Naive thymus-derived CD8-positive, alpha-beta T cell (primary cell): ENCODE measurements at regions not wholly inside any gene's neighbourhood (a gene's known extent, or its start where the extent isn't known, plus 50 kb on each side); places are given as distances from the start of the nearest gene placed in this dataset.
"Not testable (repeated sequence)": the region's sequence is repeated elsewhere in the genome, so short reads cannot be mapped to it uniquely, and the experiment has no call there.

ENCODE experiments used
- ATAC-seq, 2 donors: fragments of 150-1000 bp; cut with Tn5 transposase in 1 of 2; sonication (Bioruptor Pico), chemical (Tn5 transposase) in 1 of 2; 1 replicate in 1 of 2; 2 replicates in 1 of 2; pipeline ENCODE4 v1.10.0; 2021; ENCODE audit warnings: mild to moderate bottlenecking in 2 of 2, moderate library complexity in 2 of 2
- POLR2A ChIA-PET: fragments of 350-600 bp; sonication (Branson Sonifier 250); formaldehyde crosslinking; loops from one replicate; lab custom pipeline; 2021; ENCODE audit warnings: antibody characterized with exemption; lab: Charles Lee
- DNase-seq, 10 donors: peaks; one replicate each; pipeline versions ENCODE4 v3.0.0 to v3.0.0-alpha.2; 2020 to 2022
- H3K27ac Mint-ChIP-seq, 10 donors: one replicate each; pipeline ENCODE4 v1.8.0; 2020 to 2022; ENCODE audit warnings: mild to moderate bottlenecking in 10 of 10, mixed read lengths in 10 of 10, moderate library complexity in 4 of 10, inconsistent platforms in 1 of 10
- H3K27me3 Mint-ChIP-seq, 5 donors: one replicate each; pipeline ENCODE4 v1.8.0; 2021 to 2022; ENCODE audit warnings: mixed read lengths in 5 of 5
- H3K36me3 Mint-ChIP-seq, 3 donors: one replicate each; pipeline ENCODE4 v1.8.0; 2020 to 2022; ENCODE audit warnings: mixed read lengths in 3 of 3, mild to moderate bottlenecking in 2 of 3, inconsistent platforms in 1 of 3
- H3K4me1 Mint-ChIP-seq, 4 donors: one replicate each; pipeline ENCODE4 v1.8.0; 2021 to 2022; ENCODE audit warnings: mixed read lengths in 4 of 4
- H3K4me3 Mint-ChIP-seq, 10 donors: one replicate each; pipeline ENCODE4 v1.8.0; 2020 to 2022; ENCODE audit warnings: mild to moderate bottlenecking in 10 of 10, mixed read lengths in 10 of 10, moderate library complexity in 6 of 10, inconsistent platforms in 1 of 10
- H3K9me3 Mint-ChIP-seq, 9 donors: one replicate each; pipeline ENCODE4 v1.8.0; 2020 to 2022; ENCODE audit warnings: mixed read lengths in 9 of 9, mild to moderate bottlenecking in 3 of 9, inconsistent platforms in 1 of 9, moderate library complexity in 1 of 9

DNA sequence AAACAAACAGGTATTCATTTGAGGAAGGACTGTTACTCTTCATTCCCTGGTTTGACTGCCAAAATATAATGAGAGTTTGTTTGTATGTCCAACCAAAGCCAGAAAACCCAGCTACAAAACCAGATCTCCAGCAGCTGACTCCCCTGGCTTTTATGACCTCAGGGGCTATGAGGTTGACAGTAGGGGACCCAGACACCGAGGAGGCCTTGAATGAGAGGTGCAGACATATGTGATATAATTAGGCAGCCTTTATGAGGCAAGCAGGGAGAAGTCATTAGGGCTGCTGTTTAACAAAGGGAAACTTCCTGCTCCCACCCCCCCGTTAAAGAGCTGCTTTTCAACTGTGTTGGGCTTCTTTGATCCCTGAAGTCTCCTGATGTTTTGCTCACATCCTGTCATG, 236.7 kb downstream of the SLC4A3 start:
- POLR2A ChIA-PET = no interaction called here
- H3K27me3 Mint-ChIP-seq = peaks cover 0 to 18% (median 6%) of the 10 kb centered on the region in 5 donors
- no peaks in the 10 kb centered on the region for H3K36me3 Mint-ChIP-seq
- ATAC-seq = no peak
- H3K4me1 Mint-ChIP-seq = no peaks in the 10 kb centered on the region
- H3K4me3 Mint-ChIP-seq = no peak overlapping the region
- no peaks in the 10 kb centered on the region for H3K9me3 Mint-ChIP-seq
- no peak for DNase-seq
- H3K27ac Mint-ChIP-seq = no peak overlapping the region

DNA sequence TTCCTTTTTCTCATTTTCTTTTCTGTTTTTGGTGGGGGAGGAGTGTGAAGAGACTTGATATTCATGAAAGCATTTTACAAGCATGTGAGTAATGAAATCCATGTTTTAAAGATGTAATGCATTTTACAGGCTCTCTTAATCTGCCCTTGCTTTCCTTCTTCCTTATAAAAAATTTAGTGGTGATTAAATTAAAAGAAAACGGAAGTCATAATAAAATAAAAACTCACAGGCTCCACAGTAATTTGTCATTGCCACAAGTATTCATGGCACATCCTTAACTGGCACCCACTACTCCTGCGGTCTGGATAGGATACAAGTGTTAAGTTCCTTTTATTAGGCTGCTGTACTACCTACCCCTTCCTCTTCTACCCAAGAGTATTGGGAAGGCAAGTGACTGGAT, 241.2 kb downstream of the SLC4A3 start:
- Mint-ChIP-seq H3K36me3 (no peaks in the 10 kb centered on the region), H3K27me3 (peaks cover 0 to 1% (median 0%) of the 10 kb centered on the region in 5 donors), H3K4me3 (no peak overlapping the region), H3K27ac (no peak overlapping the region), H3K9me3 (peaks cover 0 to 2% (median 0%) of the 10 kb centered on the region in 9 donors), H3K4me1 (no peaks in the 10 kb centered on the region)
- DNase-seq (no peak), ATAC-seq (no peak)
- POLR2A ChIA-PET = no interaction called here

DNA sequence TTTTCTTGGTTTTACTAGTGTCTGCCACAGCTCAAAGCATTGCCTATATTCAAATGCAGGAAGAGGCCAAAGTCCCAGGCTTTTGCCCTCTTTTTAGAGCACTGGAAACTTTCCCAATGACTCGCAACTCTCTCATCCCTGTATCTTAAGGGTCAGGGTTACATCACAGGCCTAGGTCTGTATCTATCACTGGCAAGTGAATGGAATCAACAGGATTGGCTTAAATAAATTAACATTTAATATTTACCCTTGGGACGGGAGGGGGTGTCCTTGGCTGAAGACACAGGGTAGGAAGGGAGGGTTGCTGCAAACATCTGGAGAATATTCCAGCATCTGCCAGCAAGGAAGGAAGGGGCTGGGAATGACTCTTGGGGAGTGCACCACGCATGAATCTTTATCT, 242.6 kb downstream of the SLC4A3 start:
- POLR2A ChIA-PET = no interaction called here
- Mint-ChIP-seq H3K27me3 (peaks cover 0 to 1% (median 0%) of the 10 kb centered on the region in 5 donors), H3K9me3 (peaks cover 0 to 2% (median 0%) of the 10 kb centered on the region in 9 donors), H3K4me3 (no peak overlapping the region), H3K36me3 (no peaks in the 10 kb centered on the region), H3K4me1 (no peaks in the 10 kb centered on the region), H3K27ac (no peak overlapping the region)
- ATAC-seq = no peak
- no peak for DNase-seq

DNA sequence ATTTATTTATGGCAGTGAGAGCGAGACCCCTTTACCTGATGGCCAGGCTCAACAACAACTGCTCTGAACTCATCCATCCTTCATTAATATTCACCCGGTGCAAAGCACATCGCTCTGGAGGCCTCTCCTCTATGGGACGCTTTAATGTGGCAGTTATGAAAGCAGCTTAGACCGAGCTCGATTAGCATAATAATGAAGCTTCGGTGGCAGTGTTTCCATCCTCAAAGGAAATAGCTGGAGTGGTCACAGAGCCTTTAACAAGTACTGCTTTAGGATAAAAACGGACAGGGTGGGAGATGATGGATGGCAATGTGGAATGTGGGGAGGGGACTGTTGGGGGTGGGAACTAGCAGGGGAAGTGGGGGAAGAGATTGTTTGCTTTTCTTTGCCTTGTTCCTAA, 243.9 kb downstream of the SLC4A3 start:
- Mint-ChIP-seq H3K36me3 (no peaks in the 10 kb centered on the region), H3K27me3 (peaks cover 0 to 7% (median 0%) of the 10 kb centered on the region in 5 donors), H3K9me3 (peaks cover 0 to 2% (median 0%) of the 10 kb centered on the region in 9 donors), H3K27ac (no peak overlapping the region), H3K4me3 (no peak overlapping the region), H3K4me1 (no peaks in the 10 kb centered on the region)
- POLR2A ChIA-PET = no interaction called here
- no peak for DNase-seq
- no peak for ATAC-seq

DNA sequence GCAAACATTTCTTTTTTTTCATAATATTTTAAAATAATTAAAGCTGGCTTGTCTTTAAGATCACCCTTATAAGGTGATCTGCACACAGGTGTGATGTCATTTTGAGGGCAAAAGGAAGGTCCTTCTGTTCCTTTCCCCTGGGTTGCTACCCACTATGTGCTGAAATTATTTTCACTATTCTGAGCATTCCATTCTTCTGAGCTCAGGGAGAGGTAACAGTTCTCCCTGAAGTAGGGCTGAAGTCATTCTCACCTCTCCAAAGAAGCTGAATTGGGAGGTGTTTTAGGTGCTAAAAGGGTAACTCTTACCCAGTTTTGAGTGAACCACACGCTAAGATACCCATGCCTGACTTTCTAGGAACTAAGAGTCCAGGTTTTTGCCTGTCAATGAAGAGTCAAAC, 247.6 kb downstream of the SLC4A3 start:
- H3K4me1 Mint-ChIP-seq = no peaks in the 10 kb centered on the region
- POLR2A ChIA-PET = no interaction called here
- peaks cover 0 to 13% (median 3%) of the 10 kb centered on the region in 5 donors for H3K27me3 Mint-ChIP-seq
- no peaks in the 10 kb centered on the region for H3K36me3 Mint-ChIP-seq
- ATAC-seq (no peak), DNase-seq (no peak)
- H3K4me3 Mint-ChIP-seq = no peak overlapping the region
- H3K27ac Mint-ChIP-seq = no peak overlapping the region
- peaks cover 0 to 2% (median 0%) of the 10 kb centered on the region in 9 donors for H3K9me3 Mint-ChIP-seq

DNA sequence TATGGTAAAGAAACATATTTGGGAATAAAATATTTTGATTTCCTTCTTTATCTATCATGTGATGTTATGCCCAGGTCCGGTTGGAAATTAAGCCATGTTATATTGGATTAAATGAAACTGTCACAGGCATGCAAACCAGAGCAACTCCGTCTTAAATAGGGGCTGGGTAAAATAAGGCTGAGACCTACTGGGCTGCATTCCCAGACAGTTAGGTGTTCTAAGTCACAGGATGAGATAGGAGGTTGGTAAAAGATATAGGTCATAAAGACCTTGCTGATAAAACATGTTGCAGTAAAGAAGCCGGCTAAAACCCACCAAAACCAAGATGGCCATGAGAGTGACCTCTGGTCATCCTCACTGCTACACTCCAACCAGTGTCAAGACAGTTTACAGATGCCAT, 248.6 kb downstream of the SLC4A3 start:
- peaks cover 0 to 13% (median 3%) of the 10 kb centered on the region in 5 donors for H3K27me3 Mint-ChIP-seq
- ATAC-seq, H3K27ac Mint-ChIP-seq, H3K36me3 Mint-ChIP-seq, DNase-seq, H3K4me1 Mint-ChIP-seq, H3K4me3 Mint-ChIP-seq, POLR2A ChIA-PET, H3K9me3 Mint-ChIP-seq: not testable (repeated sequence)

DNA sequence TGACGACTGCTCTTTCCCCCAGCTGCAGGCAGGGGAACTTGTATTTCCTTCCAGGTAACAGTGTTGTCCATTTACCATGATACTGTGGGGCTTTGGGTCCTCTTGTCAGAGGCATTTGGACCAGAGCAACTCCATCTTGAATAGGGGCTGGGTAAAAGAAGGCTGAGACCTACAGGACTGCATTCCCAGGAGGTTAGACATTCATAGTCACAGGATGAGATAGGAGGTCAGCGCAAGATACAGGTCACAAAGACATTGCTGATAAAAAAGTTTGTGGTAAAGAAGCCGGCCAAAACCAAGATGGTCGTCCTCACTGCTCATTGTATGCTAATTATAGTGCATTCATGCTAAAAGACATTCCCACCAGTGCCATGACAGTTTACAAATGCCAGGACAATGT, 249.5 kb downstream of the SLC4A3 start:
- Mint-ChIP-seq H3K4me3 (no peak overlapping the region), H3K27ac (no peak overlapping the region)

DNA sequence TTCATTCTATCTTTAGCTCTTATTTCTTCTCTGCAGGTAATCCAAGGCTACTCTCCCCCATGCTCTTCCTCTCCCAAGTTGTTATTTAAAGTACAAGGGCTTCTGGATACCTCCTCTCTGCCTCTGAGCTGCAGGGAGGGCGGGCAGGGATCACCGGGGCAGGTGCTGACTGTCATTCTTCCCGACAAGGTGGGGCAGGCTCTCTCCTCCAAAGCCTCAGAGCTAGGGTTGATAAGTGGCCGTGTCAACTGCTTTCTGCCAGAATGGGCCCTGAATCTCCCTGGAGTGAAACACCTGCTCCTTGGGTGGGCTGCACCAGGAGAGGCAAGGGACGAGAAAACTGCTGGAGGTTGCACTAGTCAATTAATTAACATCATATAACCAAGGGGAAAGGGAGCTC, 250.3 kb downstream of the SLC4A3 start:
- no peaks in the 10 kb centered on the region for H3K36me3 Mint-ChIP-seq
- POLR2A ChIA-PET = no interaction called here
- H3K27ac Mint-ChIP-seq = no peak overlapping the region
- ATAC-seq = no peak
- H3K4me1 Mint-ChIP-seq = no peaks in the 10 kb centered on the region
- peaks cover 0 to 17% (median 1%) of the 10 kb centered on the region in 5 donors for H3K27me3 Mint-ChIP-seq
- no peak overlapping the region for H3K4me3 Mint-ChIP-seq
- no peak for DNase-seq
- H3K9me3 Mint-ChIP-seq = no peaks in the 10 kb centered on the region

More for the DNA sequence above, 249.5 kb downstream of the SLC4A3 start:
- Mint-ChIP-seq H3K4me1 (no peaks in the 10 kb centered on the region), H3K36me3 (no peaks in the 10 kb centered on the region), H3K9me3 (no peaks in the 10 kb centered on the region), H3K27me3 (peaks cover 0 to 17% (median 2%) of the 10 kb centered on the region in 5 donors)
- no peak for ATAC-seq
- POLR2A ChIA-PET = no interaction called here
- no peak for DNase-seq

DNA sequence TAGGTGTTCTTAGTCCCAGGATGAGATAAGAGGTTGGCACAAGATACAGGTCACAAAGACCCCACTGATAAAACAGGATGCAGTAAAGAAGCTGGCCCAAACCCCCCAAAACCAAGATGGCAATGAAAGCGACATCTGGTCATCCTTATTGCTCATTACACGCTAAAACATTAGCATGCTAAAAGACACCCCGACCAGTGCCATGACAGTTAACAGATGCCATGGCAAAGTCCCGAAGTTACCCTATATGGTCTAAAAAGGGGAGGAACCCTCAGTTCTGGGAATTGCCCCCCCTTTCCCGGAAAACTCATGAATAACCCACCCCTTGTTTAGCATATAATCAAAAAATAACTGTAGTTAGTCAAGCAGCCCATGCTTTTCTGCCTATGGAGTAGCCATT, 251.1 kb downstream of the SLC4A3 start:
- H3K27me3 Mint-ChIP-seq = peaks cover 0 to 17% (median 2%) of the 10 kb centered on the region in 5 donors
- H3K36me3 Mint-ChIP-seq = no peaks in the 10 kb centered on the region
- POLR2A ChIA-PET = no interaction called here
- no peaks in the 10 kb centered on the region for H3K9me3 Mint-ChIP-seq
- DNase-seq (no peak), ATAC-seq (no peak)
- no peak overlapping the region for H3K27ac Mint-ChIP-seq
- no peaks in the 10 kb centered on the region for H3K4me1 Mint-ChIP-seq
- H3K4me3 Mint-ChIP-seq = no peak overlapping the region

DNA sequence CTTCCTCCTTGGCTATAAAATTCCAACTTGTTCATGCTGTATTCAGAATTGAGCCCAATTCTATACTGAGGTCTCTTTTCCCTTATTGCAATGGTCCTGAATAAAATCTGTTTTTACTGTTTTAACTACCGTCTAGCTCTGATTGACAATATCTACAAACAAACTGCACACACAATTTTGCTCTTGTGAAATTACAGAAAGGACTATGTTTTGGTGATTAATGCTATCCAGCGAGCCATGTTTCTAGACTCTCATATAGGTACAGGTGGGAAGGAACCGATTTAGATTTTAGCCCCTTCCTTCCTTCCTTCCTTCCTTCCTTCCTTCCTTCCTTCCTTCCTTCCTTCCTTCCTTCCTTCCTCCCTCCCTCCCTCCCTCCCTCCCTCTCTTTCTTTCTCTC, 254.4 kb downstream of the SLC4A3 start:
- ATAC-seq (no peak), DNase-seq (no peak)
- Mint-ChIP-seq H3K4me3 (no peak overlapping the region), H3K9me3 (no peaks in the 10 kb centered on the region), H3K4me1 (no peaks in the 10 kb centered on the region), H3K27ac (no peak overlapping the region), H3K27me3 (peaks cover 5 to 44% (median 8%) of the 10 kb centered on the region in 5 donors), H3K36me3 (no peaks in the 10 kb centered on the region)
- POLR2A ChIA-PET = no interaction called here

DNA sequence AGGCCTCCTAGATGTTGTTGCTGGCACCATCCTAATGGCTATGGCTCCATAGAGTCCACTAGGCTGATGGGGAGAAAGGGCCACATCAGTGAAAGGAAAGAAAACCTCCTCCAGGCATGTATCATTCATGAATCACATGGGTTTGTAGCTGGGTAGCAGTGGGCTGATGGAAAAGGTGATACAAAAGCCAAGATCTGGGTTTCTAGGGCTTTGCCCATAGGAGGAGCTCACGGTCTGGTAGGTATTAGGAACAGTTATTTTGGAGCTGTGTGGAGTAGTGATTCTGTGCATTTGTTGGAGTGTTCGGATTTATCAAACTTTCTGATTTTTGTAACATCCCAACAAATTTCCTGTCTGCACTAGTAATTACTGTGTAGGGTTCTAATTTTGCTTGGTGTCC, 259.2 kb downstream of the SLC4A3 start:
- H3K27me3 Mint-ChIP-seq = peaks cover 8 to 48% (median 14%) of the 10 kb centered on the region in 5 donors
- H3K36me3 Mint-ChIP-seq = no peaks in the 10 kb centered on the region
- ATAC-seq (no peak), DNase-seq (no peak)
- no peak overlapping the region for H3K4me3 Mint-ChIP-seq
- no peaks in the 10 kb centered on the region for H3K4me1 Mint-ChIP-seq
- POLR2A ChIA-PET = no interaction called here
- H3K27ac Mint-ChIP-seq = no peak overlapping the region
- peaks cover 0 to 2% (median 0%) of the 10 kb centered on the region in 9 donors for H3K9me3 Mint-ChIP-seq

DNA sequence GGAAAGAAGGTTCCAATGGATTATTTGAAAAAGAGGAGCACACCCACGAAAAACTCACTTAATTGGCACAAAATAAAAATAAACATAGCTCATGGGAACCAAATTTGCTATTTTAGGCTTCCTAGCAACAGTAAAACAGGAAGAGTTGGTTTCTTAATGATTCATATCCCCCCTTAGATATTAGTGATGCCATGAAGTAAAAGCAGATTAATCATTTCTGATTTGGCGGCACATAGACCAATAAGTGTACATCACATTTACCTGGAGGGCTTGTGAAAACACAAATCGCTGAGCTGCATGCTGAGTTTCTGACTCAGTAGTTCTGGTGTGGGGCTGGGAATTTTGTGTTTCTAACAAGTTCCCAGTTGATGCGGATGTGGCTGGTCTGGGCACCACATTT, 260.4 kb downstream of the SLC4A3 start:
- Mint-ChIP-seq H3K36me3 (no peaks in the 10 kb centered on the region), H3K27me3 (peaks cover 8 to 48% (median 17%) of the 10 kb centered on the region in 5 donors), H3K4me1 (no peaks in the 10 kb centered on the region), H3K9me3 (peaks cover 0 to 2% (median 0%) of the 10 kb centered on the region in 9 donors), H3K4me3 (no peak overlapping the region), H3K27ac (no peak overlapping the region)
- POLR2A ChIA-PET = no interaction called here
- DNase-seq = no peak
- no peak for ATAC-seq

DNA sequence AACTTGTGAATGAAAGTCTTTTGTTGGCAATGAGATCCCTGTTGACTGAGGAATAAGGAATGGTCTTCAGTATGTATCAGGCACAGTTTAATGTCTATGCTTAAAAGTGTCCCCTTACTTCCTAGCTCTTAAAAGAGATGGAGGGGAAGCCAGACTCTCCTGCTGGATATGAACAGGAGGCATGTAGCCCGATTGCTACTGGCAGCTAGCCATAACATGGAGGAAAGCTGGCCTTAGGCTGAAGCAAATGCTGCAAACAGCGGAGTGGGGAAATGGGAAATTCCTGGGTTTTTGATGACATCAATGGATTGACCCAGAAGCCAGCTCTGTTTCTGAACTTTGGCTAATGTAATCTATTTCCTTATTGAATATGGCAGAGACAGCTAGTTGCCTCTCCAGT, 266.1 kb downstream of the SLC4A3 start:
- no peak for ATAC-seq
- peaks cover 0 to 4% (median 0%) of the 10 kb centered on the region in 9 donors for H3K9me3 Mint-ChIP-seq

DNA sequence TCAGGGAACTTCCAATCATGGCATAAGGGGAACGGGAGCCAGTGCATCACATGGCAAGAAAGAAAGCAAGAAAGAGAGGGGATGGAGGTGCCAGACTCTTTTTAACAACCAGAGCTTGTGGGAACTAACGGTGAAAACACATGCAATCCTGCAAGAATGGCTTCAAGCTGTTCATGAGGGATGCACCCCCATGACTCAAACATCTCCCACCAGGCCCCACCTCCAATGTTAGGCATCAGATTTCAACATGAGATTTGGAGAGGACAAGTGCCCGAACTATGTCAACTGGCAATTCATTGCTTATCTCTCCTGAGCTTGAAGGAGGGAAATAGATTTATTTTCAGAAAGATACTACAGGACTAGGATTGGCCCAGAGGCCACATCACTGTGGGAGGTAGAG, 270.0 kb downstream of the SLC4A3 start:
- POLR2A ChIA-PET = no interaction called here
- Mint-ChIP-seq H3K4me1 (no peaks in the 10 kb centered on the region), H3K27me3 (peaks cover 0 to 13% (median 9%) of the 10 kb centered on the region in 5 donors), H3K36me3 (no peaks in the 10 kb centered on the region), H3K4me3 (no peak overlapping the region), H3K9me3 (peaks cover 0 to 4% (median 0%) of the 10 kb centered on the region in 9 donors), H3K27ac (no peak overlapping the region)
- no peak for ATAC-seq
- no peak for DNase-seq

More for the DNA sequence above, 266.1 kb downstream of the SLC4A3 start:
- Mint-ChIP-seq H3K27me3 (peaks cover 3 to 17% (median 11%) of the 10 kb centered on the region in 5 donors), H3K27ac (no peak overlapping the region), H3K4me3 (no peak overlapping the region), H3K4me1 (no peaks in the 10 kb centered on the region), H3K36me3 (no peaks in the 10 kb centered on the region)
- DNase-seq = no peak
- POLR2A ChIA-PET = no interaction called here
